ENCODE measurements at regions not wholly inside any gene's neighbourhood (a gene's known extent, or its start where the extent isn't known, plus 50 kb on each side); places are given as distances from the start of the nearest gene placed in this dataset.

DNA sequence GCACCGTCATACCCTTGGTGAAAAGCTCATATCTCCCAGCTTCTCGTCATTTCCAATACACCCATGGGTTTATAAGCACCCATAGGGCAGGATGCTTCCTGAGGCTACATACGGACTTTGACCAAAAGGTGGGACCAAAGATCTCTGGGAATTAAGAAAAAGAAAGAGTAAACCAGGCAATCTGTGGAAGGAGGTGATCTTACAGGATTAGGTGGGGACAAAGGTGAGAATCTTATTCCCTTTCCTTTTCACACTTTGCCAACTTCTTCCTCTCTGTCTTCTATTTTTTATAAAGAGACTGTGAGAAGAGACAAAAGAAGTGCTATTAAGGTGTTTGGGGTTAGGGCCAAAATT lies 172.0 kb downstream of the DLEU7 start:
- no peak overlapping the region for H3K27ac ChIP-seq
- DNase-seq (no peak), ATAC-seq (no peak), FAIRE-seq (no peak)
- TF ChIP-seq, protein P1, sequence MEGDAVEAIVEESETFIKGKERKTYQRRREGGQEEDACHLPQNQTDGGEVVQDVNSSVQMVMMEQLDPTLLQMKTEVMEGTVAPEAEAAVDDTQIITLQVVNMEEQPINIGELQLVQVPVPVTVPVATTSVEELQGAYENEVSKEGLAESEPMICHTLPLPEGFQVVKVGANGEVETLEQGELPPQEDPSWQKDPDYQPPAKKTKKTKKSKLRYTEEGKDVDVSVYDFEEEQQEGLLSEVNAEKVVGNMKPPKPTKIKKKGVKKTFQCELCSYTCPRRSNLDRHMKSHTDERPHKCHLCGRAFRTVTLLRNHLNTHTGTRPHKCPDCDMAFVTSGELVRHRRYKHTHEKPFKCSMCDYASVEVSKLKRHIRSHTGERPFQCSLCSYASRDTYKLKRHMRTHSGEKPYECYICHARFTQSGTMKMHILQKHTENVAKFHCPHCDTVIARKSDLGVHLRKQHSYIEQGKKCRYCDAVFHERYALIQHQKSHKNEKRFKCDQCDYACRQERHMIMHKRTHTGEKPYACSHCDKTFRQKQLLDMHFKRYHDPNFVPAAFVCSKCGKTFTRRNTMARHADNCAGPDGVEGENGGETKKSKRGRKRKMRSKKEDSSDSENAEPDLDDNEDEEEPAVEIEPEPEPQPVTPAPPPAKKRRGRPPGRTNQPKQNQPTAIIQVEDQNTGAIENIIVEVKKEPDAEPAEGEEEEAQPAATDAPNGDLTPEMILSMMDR (IDR thresholded peaks at IDR 0.05), result no peak
- no peak overlapping the region for H3K4me3 ChIP-seq
- peaks cover 0 to 11% (median 0%) of the 10 kb centered on the region in 3 donors for H3K4me1 ChIP-seq
- H3K27me3 ChIP-seq, result no peaks in the 10 kb centered on the region
- 90 to 96% methylated on average over 3 of the region's 3 CpGs for WGBS, 2 donors
- intact Hi-C loops (cut with DNase I), result no loop called here
- no peaks in the 10 kb centered on the region for H3K36me3 ChIP-seq
- H3K9me3 ChIP-seq, result no peaks in the 10 kb centered on the region

DNA sequence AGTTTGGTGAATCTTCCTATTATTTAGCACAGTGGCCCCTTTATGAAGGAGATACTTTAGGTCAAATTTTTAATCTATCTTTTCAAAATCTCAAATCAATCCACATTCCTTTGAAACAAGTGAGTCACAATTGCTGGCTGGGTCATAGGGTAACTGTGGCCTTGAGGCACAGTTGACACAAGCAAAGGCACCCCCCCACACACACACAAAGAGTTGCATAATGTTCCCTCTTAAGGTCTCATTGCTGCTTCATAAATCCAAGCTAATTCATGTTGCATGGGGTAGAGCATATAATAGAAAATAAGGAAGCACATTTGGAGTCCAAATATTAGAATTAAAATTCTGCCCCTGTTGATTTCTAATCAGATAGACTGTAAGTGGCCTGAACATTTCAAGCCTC lies 171.5 kb downstream of the DLEU7 start:
- peak; percentile 82 to 97 (median 92) for ATAC-seq
- no peak overlapping the region for H3K27ac ChIP-seq
- TF ChIP-seq, protein P1 (IDR thresholded peaks at IDR 0.05), result no peak
- intact Hi-C loops (cut with DNase I), result no loop called here
- FAIRE-seq, result no peak
- H3K27me3 ChIP-seq, result no peaks in the 10 kb centered on the region
- H3K4me3 ChIP-seq, result no peak overlapping the region
- no peaks in the 10 kb centered on the region for H3K9me3 ChIP-seq
- peaks cover 0 to 11% (median 0%) of the 10 kb centered on the region in 3 donors for H3K4me1 ChIP-seq
- peak in 4 of 6 donors; percentile 46 to 70 (median 56) for DNase-seq
- H3K36me3 ChIP-seq, result no peaks in the 10 kb centered on the region

DNA sequence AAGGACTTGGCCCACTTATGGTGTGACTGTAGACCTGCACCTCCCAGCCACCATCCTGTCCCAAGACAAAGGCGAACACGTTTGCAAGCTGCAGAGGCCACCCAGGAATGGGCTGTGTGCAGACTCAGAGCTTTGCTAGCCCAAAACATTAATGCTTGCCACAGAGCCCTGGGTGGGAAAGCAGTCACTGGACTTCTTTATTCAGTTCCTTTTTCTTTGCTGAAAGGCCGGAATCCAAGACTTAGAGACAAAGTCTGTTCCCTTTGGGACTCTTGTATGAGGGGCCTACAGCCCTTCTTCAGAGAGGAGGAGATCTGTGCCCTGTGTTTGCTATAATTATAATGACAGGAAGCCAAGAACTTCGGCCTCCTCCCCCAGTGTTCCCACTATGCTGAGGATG lies 167.8 kb downstream of the DLEU7 start:
- Histone ChIP-seq H3K36me3 (no peaks in the 10 kb centered on the region), H3K27ac (no peak overlapping the region), H3K9me3 (no peaks in the 10 kb centered on the region), H3K4me3 (no peak overlapping the region), H3K4me1 (peaks cover 0 to 11% (median 0%) of the 10 kb centered on the region in 3 donors), H3K27me3 (no peaks in the 10 kb centered on the region)
- WGBS, 2 donors, result 79 to 88% methylated on average over 4 of the region's 4 CpGs
- peak in 2 of 4 donors; percentile 10 to 21 for ATAC-seq
- TF ChIP-seq, protein P1 (IDR thresholded peaks at IDR 0.05), result no peak
- FAIRE-seq, result no peak
- intact Hi-C loops (cut with DNase I), result no loop called here
- no peak for DNase-seq

DNA sequence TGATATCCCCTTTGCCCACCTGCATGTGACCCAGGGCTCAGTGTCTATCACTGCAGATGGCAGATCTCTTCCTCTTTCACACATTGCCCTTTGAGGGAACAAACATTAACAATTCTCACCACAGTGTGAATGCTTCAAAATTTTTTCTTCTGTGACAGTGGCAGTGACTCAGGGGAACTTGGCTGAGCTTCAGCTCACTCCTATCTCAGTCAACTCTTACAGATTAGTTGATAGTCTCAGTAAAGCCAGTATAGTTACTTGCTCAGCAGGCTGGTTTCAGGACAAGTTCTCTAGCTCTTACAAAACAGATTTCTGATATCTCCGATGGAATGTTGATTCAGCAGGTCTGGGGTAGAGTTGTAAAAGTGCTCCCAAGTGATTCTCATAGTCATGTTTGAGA lies 166.9 kb downstream of the DLEU7 start:
- H3K4me1 ChIP-seq, result peaks cover 0 to 9% (median 0%) of the 10 kb centered on the region in 3 donors
- no peaks in the 10 kb centered on the region for H3K36me3 ChIP-seq
- DNase-seq, result peak in 1 of 6 donors; percentile 10
- intact Hi-C loops (cut with DNase I), result no loop called here
- H3K9me3 ChIP-seq, result no peaks in the 10 kb centered on the region
- 14 to 22% methylated on average over 1 of the region's 1 CpG for WGBS, 2 donors
- H3K27me3 ChIP-seq, result no peaks in the 10 kb centered on the region
- ATAC-seq, result peak in 3 of 4 donors; percentile 43 to 67 (median 64)
- H3K27ac ChIP-seq, result peak overlapping the region in 1 of 4 donors; percentile 24
- TF ChIP-seq, protein P1 (IDR thresholded peaks at IDR 0.05), result no peak
- H3K4me3 ChIP-seq, result no peak overlapping the region
- FAIRE-seq, result no peak

DNA sequence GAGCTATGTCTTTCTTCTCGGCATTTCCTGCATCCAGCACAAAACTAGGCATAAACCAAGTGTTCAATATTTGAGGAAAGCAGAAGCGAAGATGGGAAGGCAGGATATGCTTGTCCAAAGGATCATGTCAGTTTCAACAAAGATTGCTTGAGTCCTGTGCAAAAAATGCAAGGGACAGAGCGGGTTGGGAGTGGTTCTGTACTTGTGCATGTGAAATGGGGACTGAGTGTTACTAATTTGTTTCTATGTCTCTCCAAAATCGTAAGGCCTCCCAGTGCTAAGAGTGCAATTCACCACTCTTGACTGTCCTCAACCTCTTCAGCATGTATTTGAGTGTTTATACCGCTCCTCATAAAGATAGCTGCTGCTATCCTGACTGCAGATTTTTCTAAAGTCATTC lies 166.2 kb downstream of the DLEU7 start:
- DNase-seq, result no peak
- H3K27ac ChIP-seq, result peak overlapping the region in 1 of 4 donors; percentile 24
- FAIRE-seq, result no peak
- TF ChIP-seq, protein P1 (IDR thresholded peaks at IDR 0.05), result no peak
- intact Hi-C loops (cut with DNase I), result no loop called here
- no peaks in the 10 kb centered on the region for H3K36me3 ChIP-seq
- no peak for ATAC-seq
- WGBS, 2 donors, result 87 to 93% methylated on average over 5 of the region's 5 CpGs
- no peaks in the 10 kb centered on the region for H3K9me3 ChIP-seq
- no peak overlapping the region for H3K4me3 ChIP-seq
- H3K27me3 ChIP-seq, result no peaks in the 10 kb centered on the region
- peaks cover 0 to 2% (median 0%) of the 10 kb centered on the region in 3 donors for H3K4me1 ChIP-seq

All from pancreas (tissue), 10 donors.